K562 (cell line): ENCODE measurements at regions not wholly inside any gene's neighbourhood (a gene's known extent, or its start where the extent isn't known, plus 50 kb on each side); places are given as distances from the start of the nearest gene placed in this dataset.
A peak's percentile ranks its signal among the peaks of the same experiment; 100 is the strongest.

Experiments
- BHLHE40 ChIP-seq: IDR thresholded peaks from 2 replicates; pipeline ENCODE4 v1.6.1; 2011; ENCODE audit warnings: low read length, improper control_type of control experiment
- CBFA2T2 ChIP-seq: fragments of 450-650 bp; conservative IDR thresholded peaks from 2 replicates; pipeline ENCODE4 v1.6.1; 2017; ENCODE audit warnings: mild to moderate bottlenecking
- CCAR2 ChIP-seq: fragments of 200-400 bp; formaldehyde crosslinking; IDR thresholded peaks from 2 replicates; pipeline ENCODE4 v1.6.1; 2017; ENCODE audit warnings: mild to moderate bottlenecking, low read depth, low read length
- FOSL1 ChIP-seq: fragments of 200-800 bp; sonication (Bioruptor generic); conservative IDR thresholded peaks from 2 replicates; pipeline ENCODE4 v1.6.1; 2016; ENCODE audit warnings: missing genetic modification characterization, missing compliant biosample characterization
- FOXK1 ChIP-seq: sonication (generic); formaldehyde crosslinking; IDR thresholded peaks from 2 replicates; pipeline ENCODE4 v1.8.0; 2022; ENCODE audit warnings: missing genetic modification reagents, mild to moderate bottlenecking, borderline replicate concordance
- HNRNPL ChIP-seq: fragments of 200-400 bp; formaldehyde crosslinking; IDR thresholded peaks from 2 replicates; pipeline ENCODE4 v1.6.1; 2017; ENCODE audit warnings: low read depth, mild to moderate bottlenecking, low read length
- HOXB6 ChIP-seq: fragments of 250-450 bp; sonication (Bioruptor Pico); IDR thresholded peaks from 2 replicates; pipeline ENCODE4 v1.5.1; 2022; ENCODE audit warnings: mild to moderate bottlenecking, borderline replicate concordance
- PHB ChIP-seq: fragments of 250-450 bp; sonication (Bioruptor Pico); IDR thresholded peaks from 2 replicates; pipeline ENCODE4 v1.5.0; 2021
- PHF21A ChIP-seq: fragments of 450-650 bp; IDR thresholded peaks from 2 replicates; pipeline ENCODE4 v1.6.1; 2017; ENCODE audit warnings: low read depth, borderline replicate concordance
- PML ChIP-seq: IDR thresholded peaks from 2 replicates; pipeline ENCODE4 v1.6.1; 2012; ENCODE audit warnings: low read length, inconsistent platforms
- RBFOX2 ChIP-seq: fragments of 200-400 bp; formaldehyde crosslinking; IDR thresholded peaks from 2 replicates; pipeline ENCODE4 v1.6.1; 2017; ENCODE audit warnings: low read depth, mild to moderate bottlenecking, low read length, moderate library complexity
- SMARCA5 ChIP-seq: fragments of 450-650 bp; IDR thresholded peaks from 2 replicates; pipeline ENCODE4 v1.6.1; 2016
- TSC22D4 ChIP-seq: fragments of 450-650 bp; IDR thresholded peaks from 2 replicates; pipeline ENCODE4 v1.6.1; 2016; ENCODE audit warnings: missing genetic modification characterization, missing biosample characterization, control low read depth
- ZNF586 ChIP-seq: fragments of 450-650 bp; formaldehyde crosslinking; conservative IDR thresholded peaks from 2 replicates; pipeline ENCODE4 v1.4.0; 2020; ENCODE audit warnings: mild to moderate bottlenecking, moderate library complexity
- TF ChIP-seq, protein P1 (sequence below): fragments of 450-650 bp; IDR thresholded peaks from 2 replicates; pipeline ENCODE4 v1.6.1; 2016; ENCODE audit warnings: mild to moderate bottlenecking, moderate library complexity
- TF ChIP-seq, protein P2 (sequence below): fragments of 250-450 bp; sonication (Bioruptor Pico); IDR thresholded peaks from 2 replicates; pipeline ENCODE4 v1.4.0; 2020
- TF ChIP-seq, protein P3 (sequence below): sonication (generic); formaldehyde crosslinking; IDR thresholded peaks from 2 replicates; pipeline ENCODE4 v1.8.0; 2022; ENCODE audit warnings: mild to moderate bottlenecking, low read depth, missing genetic modification reagents

DNA sequence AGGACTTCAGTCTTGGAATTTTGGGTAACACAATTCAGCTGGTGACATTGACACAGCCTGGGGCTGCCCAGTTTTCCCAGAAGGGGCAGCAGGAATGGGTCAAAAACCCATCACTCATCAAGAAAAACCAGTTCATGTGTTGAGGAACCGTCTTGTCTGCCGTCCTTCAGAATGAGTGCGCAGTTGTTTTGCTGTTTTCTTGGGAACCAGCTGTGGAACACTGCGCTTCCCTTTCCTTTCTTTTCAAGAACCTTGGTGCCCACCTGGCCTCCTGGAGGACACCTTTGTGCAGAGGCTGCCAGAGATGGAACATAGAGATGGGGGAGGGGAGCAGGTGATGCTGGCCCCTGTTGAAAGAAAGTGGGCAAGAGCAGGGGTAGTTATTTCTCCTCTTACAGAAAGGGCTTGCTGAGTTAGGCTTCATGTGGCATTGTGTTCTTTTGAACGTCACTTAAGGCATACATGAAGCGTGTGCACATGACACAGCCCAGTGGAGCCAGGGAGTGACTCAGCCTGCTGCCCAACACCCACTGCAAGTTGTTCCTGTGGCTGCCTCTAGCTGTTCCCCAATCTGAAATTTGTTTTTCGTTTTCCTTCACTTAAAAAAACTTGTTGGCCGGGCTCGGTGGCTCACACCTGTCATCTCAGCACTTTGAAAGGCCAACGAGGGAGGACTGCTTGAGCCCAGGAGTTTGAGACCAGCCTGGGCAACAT, 87.4 kb upstream of the TNS3 start (continued):
- TF ChIP-seq, protein P1, sequence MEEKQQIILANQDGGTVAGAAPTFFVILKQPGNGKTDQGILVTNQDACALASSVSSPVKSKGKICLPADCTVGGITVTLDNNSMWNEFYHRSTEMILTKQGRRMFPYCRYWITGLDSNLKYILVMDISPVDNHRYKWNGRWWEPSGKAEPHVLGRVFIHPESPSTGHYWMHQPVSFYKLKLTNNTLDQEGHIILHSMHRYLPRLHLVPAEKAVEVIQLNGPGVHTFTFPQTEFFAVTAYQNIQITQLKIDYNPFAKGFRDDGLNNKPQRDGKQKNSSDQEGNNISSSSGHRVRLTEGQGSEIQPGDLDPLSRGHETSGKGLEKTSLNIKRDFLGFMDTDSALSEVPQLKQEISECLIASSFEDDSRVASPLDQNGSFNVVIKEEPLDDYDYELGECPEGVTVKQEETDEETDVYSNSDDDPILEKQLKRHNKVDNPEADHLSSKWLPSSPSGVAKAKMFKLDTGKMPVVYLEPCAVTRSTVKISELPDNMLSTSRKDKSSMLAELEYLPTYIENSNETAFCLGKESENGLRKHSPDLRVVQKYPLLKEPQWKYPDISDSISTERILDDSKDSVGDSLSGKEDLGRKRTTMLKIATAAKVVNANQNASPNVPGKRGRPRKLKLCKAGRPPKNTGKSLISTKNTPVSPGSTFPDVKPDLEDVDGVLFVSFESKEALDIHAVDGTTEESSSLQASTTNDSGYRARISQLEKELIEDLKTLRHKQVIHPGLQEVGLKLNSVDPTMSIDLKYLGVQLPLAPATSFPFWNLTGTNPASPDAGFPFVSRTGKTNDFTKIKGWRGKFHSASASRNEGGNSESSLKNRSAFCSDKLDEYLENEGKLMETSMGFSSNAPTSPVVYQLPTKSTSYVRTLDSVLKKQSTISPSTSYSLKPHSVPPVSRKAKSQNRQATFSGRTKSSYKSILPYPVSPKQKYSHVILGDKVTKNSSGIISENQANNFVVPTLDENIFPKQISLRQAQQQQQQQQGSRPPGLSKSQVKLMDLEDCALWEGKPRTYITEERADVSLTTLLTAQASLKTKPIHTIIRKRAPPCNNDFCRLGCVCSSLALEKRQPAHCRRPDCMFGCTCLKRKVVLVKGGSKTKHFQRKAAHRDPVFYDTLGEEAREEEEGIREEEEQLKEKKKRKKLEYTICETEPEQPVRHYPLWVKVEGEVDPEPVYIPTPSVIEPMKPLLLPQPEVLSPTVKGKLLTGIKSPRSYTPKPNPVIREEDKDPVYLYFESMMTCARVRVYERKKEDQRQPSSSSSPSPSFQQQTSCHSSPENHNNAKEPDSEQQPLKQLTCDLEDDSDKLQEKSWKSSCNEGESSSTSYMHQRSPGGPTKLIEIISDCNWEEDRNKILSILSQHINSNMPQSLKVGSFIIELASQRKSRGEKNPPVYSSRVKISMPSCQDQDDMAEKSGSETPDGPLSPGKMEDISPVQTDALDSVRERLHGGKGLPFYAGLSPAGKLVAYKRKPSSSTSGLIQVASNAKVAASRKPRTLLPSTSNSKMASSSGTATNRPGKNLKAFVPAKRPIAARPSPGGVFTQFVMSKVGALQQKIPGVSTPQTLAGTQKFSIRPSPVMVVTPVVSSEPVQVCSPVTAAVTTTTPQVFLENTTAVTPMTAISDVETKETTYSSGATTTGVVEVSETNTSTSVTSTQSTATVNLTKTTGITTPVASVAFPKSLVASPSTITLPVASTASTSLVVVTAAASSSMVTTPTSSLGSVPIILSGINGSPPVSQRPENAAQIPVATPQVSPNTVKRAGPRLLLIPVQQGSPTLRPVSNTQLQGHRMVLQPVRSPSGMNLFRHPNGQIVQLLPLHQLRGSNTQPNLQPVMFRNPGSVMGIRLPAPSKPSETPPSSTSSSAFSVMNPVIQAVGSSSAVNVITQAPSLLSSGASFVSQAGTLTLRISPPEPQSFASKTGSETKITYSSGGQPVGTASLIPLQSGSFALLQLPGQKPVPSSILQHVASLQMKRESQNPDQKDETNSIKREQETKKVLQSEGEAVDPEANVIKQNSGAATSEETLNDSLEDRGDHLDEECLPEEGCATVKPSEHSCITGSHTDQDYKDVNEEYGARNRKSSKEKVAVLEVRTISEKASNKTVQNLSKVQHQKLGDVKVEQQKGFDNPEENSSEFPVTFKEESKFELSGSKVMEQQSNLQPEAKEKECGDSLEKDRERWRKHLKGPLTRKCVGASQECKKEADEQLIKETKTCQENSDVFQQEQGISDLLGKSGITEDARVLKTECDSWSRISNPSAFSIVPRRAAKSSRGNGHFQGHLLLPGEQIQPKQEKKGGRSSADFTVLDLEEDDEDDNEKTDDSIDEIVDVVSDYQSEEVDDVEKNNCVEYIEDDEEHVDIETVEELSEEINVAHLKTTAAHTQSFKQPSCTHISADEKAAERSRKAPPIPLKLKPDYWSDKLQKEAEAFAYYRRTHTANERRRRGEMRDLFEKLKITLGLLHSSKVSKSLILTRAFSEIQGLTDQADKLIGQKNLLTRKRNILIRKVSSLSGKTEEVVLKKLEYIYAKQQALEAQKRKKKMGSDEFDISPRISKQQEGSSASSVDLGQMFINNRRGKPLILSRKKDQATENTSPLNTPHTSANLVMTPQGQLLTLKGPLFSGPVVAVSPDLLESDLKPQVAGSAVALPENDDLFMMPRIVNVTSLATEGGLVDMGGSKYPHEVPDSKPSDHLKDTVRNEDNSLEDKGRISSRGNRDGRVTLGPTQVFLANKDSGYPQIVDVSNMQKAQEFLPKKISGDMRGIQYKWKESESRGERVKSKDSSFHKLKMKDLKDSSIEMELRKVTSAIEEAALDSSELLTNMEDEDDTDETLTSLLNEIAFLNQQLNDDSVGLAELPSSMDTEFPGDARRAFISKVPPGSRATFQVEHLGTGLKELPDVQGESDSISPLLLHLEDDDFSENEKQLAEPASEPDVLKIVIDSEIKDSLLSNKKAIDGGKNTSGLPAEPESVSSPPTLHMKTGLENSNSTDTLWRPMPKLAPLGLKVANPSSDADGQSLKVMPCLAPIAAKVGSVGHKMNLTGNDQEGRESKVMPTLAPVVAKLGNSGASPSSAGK, result peak; percentile 71
- TF ChIP-seq ZNF586 (CRISPR knock-in tag) (no peak), FOXK1 (no peak), TSC22D4 (tag) (no peak), FOSL1 (tag) (peak; percentile 89), HNRNPL (no peak), RBFOX2 (no peak), CBFA2T2 (no peak), PHF21A (no peak), CCAR2 (no peak), PHB (CRISPR knock-in tag) (no peak), HOXB6 (CRISPR knock-in tag) (no peak), SMARCA5 (no peak), PML (no peak), BHLHE40 (peak; percentile 86)
- TF ChIP-seq, protein P2, sequence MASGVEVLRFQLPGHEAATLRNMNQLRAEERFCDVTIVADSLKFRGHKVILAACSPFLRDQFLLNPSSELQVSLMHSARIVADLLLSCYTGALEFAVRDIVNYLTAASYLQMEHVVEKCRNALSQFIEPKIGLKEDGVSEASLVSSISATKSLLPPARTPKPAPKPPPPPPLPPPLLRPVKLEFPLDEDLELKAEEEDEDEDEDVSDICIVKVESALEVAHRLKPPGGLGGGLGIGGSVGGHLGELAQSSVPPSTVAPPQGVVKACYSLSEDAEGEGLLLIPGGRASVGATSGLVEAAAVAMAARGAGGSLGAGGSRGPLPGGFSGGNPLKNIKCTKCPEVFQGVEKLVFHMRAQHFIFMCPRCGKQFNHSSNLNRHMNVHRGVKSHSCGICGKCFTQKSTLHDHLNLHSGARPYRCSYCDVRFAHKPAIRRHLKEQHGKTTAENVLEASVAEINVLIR (CRISPR knock-in tag), result no peak
- TF ChIP-seq, protein P3, sequence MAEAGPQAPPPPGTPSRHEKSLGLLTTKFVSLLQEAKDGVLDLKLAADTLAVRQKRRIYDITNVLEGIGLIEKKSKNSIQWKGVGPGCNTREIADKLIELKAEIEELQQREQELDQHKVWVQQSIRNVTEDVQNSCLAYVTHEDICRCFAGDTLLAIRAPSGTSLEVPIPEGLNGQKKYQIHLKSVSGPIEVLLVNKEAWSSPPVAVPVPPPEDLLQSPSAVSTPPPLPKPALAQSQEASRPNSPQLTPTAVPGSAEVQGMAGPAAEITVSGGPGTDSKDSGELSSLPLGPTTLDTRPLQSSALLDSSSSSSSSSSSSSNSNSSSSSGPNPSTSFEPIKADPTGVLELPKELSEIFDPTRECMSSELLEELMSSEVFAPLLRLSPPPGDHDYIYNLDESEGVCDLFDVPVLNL (CRISPR knock-in tag), result no peak
